A549 (cell line): ENCODE measurements at regions not wholly inside any gene's neighbourhood (a gene's known extent, or its start where the extent isn't known, plus 50 kb on each side); places are given as distances from the start of the nearest gene placed in this dataset.

Source experiments
- ATAC-seq, 2 experiments: fragments of 200-7000 bp in 1 of 2; fragments of >200 bp in 1 of 2; cut with Nextera tagmentation in 1 of 2; cut with Tn5 transposase in 1 of 2; 3 replicates each; pipeline versions ENCODE4 v1.8.0 to v1.9.1; 2018 to 2020; ENCODE audit warnings: mild to moderate bottlenecking in 1 of 2, moderate library complexity in 1 of 2
- CTCF ChIA-PET: fragments of 300-600 bp; sonication (Branson Sonifier 250); formaldehyde crosslinking; extraction: SDS; loops from one replicate; lab custom pipeline; 2021; ENCODE audit warnings: antibody characterized with exemption, inconsistent platforms; lab: Yijun Ruan, JAX
- POLR2A ChIA-PET: fragments of 350-600 bp; formaldehyde crosslinking; extraction: SDS; loops from one replicate; lab custom pipeline; 2021; ENCODE audit warnings: antibody characterized with exemption, inconsistent platforms; lab: Yijun Ruan, JAX
- DNase-seq, 2 experiments: peaks; one replicate each; pipeline versions ENCODE4 v3.0.0 to v3.0.0-alpha.2; 2011 to 2016; ENCODE audit warnings: low read depth in 1 of 2, low spot score in 1 of 2
- FAIRE-seq: peaks from 2 replicates; lab custom pipeline; 2011; peaks lifted over from hg19 to GRCh38; lab: Jason Lieb, UNC
- H3K27ac ChIP-seq, 2 experiments: fragments of >200 bp; sonication (Bioruptor Twin); formaldehyde crosslinking; 3 replicates each; pipeline ENCODE4 v1.5.1; 2016 to 2017
- H3K4me1 ChIP-seq: fragments of >200 bp; sonication (Bioruptor Twin); formaldehyde crosslinking; 3 replicates; pipeline ENCODE4 v1.6.1; 2016
- H3K4me2 ChIP-seq: fragments of >200 bp; sonication (Bioruptor Twin); formaldehyde crosslinking; 3 replicates; pipeline ENCODE4 v1.6.1; 2016
- H3K4me3 ChIP-seq: fragments of >200 bp; sonication (Bioruptor Twin); formaldehyde crosslinking; 3 replicates; pipeline ENCODE4 v1.5.1; 2016
- H3K9me3 ChIP-seq: fragments of >200 bp; sonication (Bioruptor Twin); formaldehyde crosslinking; 3 replicates; pipeline ENCODE4 v1.6.1; 2016
- BCL3 ChIP-seq: fragments of >200 bp; sonication (Bioruptor Twin); formaldehyde crosslinking; IDR thresholded peaks from 3 replicates; pipeline ENCODE4 v1.6.1; 2016
- CBX2 ChIP-seq: fragments of 200-600 bp; sonication (generic); IDR thresholded peaks from 2 replicates; pipeline ENCODE4 v1.6.1; 2016; ENCODE audit warnings: low read depth, mild to moderate bottlenecking, borderline replicate concordance
- CHD4 ChIP-seq: fragments of 200-600 bp; sonication (generic); IDR thresholded peaks from 2 replicates; pipeline ENCODE4 v1.6.1; 2016; ENCODE audit warnings: antibody characterized with exemption, mild to moderate bottlenecking, borderline replicate concordance
- CTCF ChIP-seq: fragments of >200 bp; sonication (Bioruptor Twin); formaldehyde crosslinking; IDR thresholded peaks from 3 replicates; pipeline ENCODE4 v1.5.1; 2016
- ESRRA ChIP-seq: fragments of 150-350 bp; IDR thresholded peaks from 2 replicates; pipeline ENCODE4 v1.6.1; 2014; ENCODE audit warnings: mild to moderate bottlenecking, low read length, borderline replicate concordance
- FOXS1 ChIP-seq: fragments of 250-450 bp; sonication (Bioruptor Pico); IDR thresholded peaks from 2 replicates; pipeline ENCODE4 v1.5.0; 2020; ENCODE audit warnings: mild to moderate bottlenecking, moderate library complexity
- JUN ChIP-seq, 2 experiments: fragments of >200 bp; sonication (Bioruptor Twin); formaldehyde crosslinking; IDR thresholded peaks; 2 replicates in 1 of 2; 3 replicates in 1 of 2; pipeline ENCODE4 v1.6.1; 2016 to 2017
- JUNB ChIP-seq: fragments of >200 bp; sonication (Bioruptor Twin); formaldehyde crosslinking; IDR thresholded peaks from 2 replicates; pipeline ENCODE4 v1.6.1; 2016
- KDM5A ChIP-seq: fragments of 200-600 bp; sonication (generic); IDR thresholded peaks from 2 replicates; pipeline ENCODE4 v1.6.1; 2016; ENCODE audit warnings: antibody characterized with exemption, mild to moderate bottlenecking
- NFE2L2 ChIP-seq: fragments of 150-350 bp; conservative IDR thresholded peaks from 2 replicates; pipeline ENCODE4 v1.6.1; 2014; ENCODE audit warnings: low read length
- NPAS2 ChIP-seq: fragments of 250-450 bp; sonication (Bioruptor Pico); IDR thresholded peaks from 2 replicates; pipeline ENCODE4 v1.8.0; 2022; ENCODE audit warnings: mild to moderate bottlenecking, moderate library complexity, borderline replicate concordance
- POLR2A ChIP-seq: IDR thresholded peaks from 2 replicates; pipeline ENCODE4 v1.6.1; 2012; ENCODE audit warnings: mild to moderate bottlenecking, low read length
- RARB ChIP-seq: fragments of 250-450 bp; sonication (Bioruptor Pico); IDR thresholded peaks from 2 replicates; pipeline ENCODE4 v1.8.0; 2021; ENCODE audit warnings: mild to moderate bottlenecking, moderate library complexity
- RFX5 ChIP-seq: fragments of 450-650 bp; IDR thresholded peaks from 2 replicates; pipeline ENCODE4 v1.7.1; 2014; ENCODE audit warnings: antibody characterized with exemption, mild to moderate bottlenecking, moderate library complexity
- TFCP2L1 ChIP-seq: fragments of 250-450 bp; sonication (Bioruptor Pico); IDR thresholded peaks from 2 replicates; pipeline ENCODE4 v1.5.0; 2021; ENCODE audit warnings: mild to moderate bottlenecking
- ZFP36 ChIP-seq: fragments of 450-650 bp; IDR thresholded peaks from 2 replicates; pipeline ENCODE4 v1.6.1; 2014; ENCODE audit warnings: borderline replicate concordance; ENCODE audit not compliant: partially characterized antibody
- WGBS: methylation state at CpG from one replicate; pipeline ENCODE4 v1.1.6; 2017; ENCODE audit errors: missing lambda C conversion rate; 5-methylcytosine and 5-hydroxymethylcytosine counted together

GRCh38 chr7:155194382-155195140 is 103.1 kb upstream of the INSIG1 start (continued):
- no peak for TF ChIP-seq CTCF
- TF ChIP-seq JUNB, result no peak
- TF ChIP-seq KDM5A, result no peak
- TF ChIP-seq ZFP36, result no peak
- TF ChIP-seq, all 56 proteins: peak for 0

GRCh38 chr7:155195939-155196523 is 101.6 kb upstream of the INSIG1 start:
- no peak for DNase-seq
- no peak for FAIRE-seq
- ChIA-PET POLR2A (no interaction called here), CTCF (interaction anchor here (1.2 kb wide), 1 partner anchor 149 kb away, joined by 6 read pairs; no protein-coding TSS in a partner anchor)
- Histone ChIP-seq H3K4me3 (no peak overlapping the region), H3K27ac (no peak overlapping the region), H3K9me3 (no peaks in the 10 kb centered on the region), H3K4me1 (peaks cover 13% of the 10 kb centered on the region; the same call in 1 of the 3 replicates), H3K4me2 (no peak overlapping the region)
- TF ChIP-seq NFE2L2, result no peak
- no peak for TF ChIP-seq ESRRA
- no peak for TF ChIP-seq CBX2
- TF ChIP-seq TFCP2L1, result no peak
- TF ChIP-seq FOXS1 (CRISPR knock-in tag), result no peak
- no peak for TF ChIP-seq CHD4
- no peak for TF ChIP-seq JUNB
- no peak for TF ChIP-seq BCL3
- no peak for TF ChIP-seq NPAS2 (CRISPR knock-in tag)
- TF ChIP-seq RARB, result no peak
- TF ChIP-seq RFX5, result no peak
- TF ChIP-seq CTCF, result no peak
- no peak for TF ChIP-seq JUN (IDR thresholded peaks at IDR 0.05)
- ATAC-seq, result no peak
- 3% methylated on average over 1 of the region's 1 CpG for WGBS

- POLR2A ChIA-PET, result no interaction called here
- H3K4me1 ChIP-seq, result peaks cover 13% of the 10 kb centered on the region; the same call in 1 of the 3 replicates
- no peak overlapping the region for H3K4me3 ChIP-seq
- FAIRE-seq, result no peak
- DNase-seq, result no peak
- no peak for TF ChIP-seq POLR2A
- H3K9me3 ChIP-seq, result no peaks in the 10 kb centered on the region
- WGBS, result 85% methylated on average over 21 of the region's 22 CpGs
- H3K27ac ChIP-seq, result peak overlapping the region in 1 of 2 experiments; percentile 67; a peak in 3 of 6 replicates
- no peak for ATAC-seq
- CTCF ChIA-PET, result interaction anchor here (0.9 to 2.7 kb wide), 3 partner anchors 8 to 146 kb away, joined by 3 to 14 read pairs (median 4); no protein-coding TSS in a partner anchor
- no peak overlapping the region for H3K4me2 ChIP-seq
These were observed 99.3 kb upstream of the INSIG1 start for GRCh38 chr7:155198196-155198892.
